ENCODE measurements at regions not wholly inside any gene's neighbourhood (a gene's known extent, or its start where the extent isn't known, plus 50 kb on each side); places are given as distances from the start of the nearest gene placed in this dataset.
"Not testable (repeated sequence)": the region's sequence is repeated elsewhere in the genome, so short reads cannot be mapped to it uniquely, and the experiment has no call there.

DNA sequence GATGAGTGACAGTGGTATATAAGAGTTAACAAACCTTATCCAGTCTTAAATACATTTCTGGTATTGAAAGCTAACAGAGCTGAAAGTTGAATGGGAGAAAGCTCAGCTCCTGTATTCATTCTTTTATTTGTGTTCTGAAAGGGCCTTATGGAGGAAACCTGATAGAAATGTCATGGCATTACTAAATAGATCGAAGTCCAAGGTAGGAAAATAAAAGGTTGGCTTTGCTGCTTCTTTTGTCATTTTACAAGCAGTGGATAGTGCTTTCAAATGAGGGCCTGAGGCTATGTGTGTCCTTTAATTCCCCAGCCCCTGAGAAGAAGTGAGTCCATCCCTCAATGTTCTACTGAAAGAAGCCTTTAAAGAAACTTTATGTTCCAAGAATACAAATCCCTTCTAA is 974.3 kb upstream of the INTU start:
- no peak overlapping the region for H3K4me3 ChIP-seq (ENCODE audit: low read depth, low read length)

DNA sequence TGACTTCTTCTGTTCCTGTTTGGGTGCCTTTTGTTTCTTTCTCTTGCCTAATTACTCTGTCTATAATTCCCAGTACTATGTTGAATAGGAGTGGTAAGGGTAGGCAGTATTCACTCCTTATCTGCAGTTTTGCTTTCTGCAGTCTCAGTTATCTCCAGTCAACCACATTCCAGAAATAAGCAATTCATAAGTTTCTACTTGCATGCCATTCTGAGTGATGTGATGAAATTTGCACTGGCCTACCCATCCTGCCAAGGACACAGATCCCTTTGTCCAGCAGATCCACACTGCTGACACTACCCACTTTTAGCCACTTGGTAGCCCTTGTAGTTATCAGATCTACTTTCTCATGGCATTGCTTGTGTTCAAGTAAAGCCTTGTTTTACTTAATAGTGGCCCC is 971.6 kb upstream of the INTU start:
- TF ChIP-seq, protein P1, sequence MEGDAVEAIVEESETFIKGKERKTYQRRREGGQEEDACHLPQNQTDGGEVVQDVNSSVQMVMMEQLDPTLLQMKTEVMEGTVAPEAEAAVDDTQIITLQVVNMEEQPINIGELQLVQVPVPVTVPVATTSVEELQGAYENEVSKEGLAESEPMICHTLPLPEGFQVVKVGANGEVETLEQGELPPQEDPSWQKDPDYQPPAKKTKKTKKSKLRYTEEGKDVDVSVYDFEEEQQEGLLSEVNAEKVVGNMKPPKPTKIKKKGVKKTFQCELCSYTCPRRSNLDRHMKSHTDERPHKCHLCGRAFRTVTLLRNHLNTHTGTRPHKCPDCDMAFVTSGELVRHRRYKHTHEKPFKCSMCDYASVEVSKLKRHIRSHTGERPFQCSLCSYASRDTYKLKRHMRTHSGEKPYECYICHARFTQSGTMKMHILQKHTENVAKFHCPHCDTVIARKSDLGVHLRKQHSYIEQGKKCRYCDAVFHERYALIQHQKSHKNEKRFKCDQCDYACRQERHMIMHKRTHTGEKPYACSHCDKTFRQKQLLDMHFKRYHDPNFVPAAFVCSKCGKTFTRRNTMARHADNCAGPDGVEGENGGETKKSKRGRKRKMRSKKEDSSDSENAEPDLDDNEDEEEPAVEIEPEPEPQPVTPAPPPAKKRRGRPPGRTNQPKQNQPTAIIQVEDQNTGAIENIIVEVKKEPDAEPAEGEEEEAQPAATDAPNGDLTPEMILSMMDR (IDR thresholded peaks at IDR 0.05; ENCODE audit: borderline replicate concordance, insufficient read depth, low read depth, low read length): no peak
- no peak overlapping the region for H3K4me3 ChIP-seq (ENCODE audit: low read depth, low read length)

More for the DNA sequence above, 974.3 kb upstream of the INTU start:
- TF ChIP-seq, protein P1 (IDR thresholded peaks at IDR 0.05; ENCODE audit: borderline replicate concordance, insufficient read depth, low read depth, low read length): no peak

DNA sequence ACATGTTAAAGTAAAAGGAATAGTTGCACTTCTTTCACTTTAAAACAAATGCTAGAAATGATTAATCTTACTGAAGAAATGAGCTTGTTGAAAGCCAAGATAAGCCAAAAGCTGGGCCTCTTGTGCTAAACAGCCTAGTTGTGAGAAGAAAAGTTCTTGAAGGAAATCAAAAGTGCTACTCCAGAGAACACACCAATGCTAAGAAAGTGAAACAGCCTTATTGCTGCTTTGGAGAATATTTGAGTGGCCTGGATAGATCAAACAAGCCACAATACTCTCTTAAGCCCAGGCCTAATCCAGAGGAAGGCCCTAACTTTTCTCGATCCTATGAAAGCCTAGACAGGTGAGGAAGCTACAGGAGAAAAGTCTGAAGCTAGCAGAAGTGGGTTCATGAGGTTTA is 967.9 kb upstream of the INTU start:
- TF ChIP-seq, protein P1 (IDR thresholded peaks at IDR 0.05; ENCODE audit: borderline replicate concordance, insufficient read depth, low read depth, low read length): no peak
- no peak overlapping the region for H3K4me3 ChIP-seq (ENCODE audit: low read depth, low read length)

DNA sequence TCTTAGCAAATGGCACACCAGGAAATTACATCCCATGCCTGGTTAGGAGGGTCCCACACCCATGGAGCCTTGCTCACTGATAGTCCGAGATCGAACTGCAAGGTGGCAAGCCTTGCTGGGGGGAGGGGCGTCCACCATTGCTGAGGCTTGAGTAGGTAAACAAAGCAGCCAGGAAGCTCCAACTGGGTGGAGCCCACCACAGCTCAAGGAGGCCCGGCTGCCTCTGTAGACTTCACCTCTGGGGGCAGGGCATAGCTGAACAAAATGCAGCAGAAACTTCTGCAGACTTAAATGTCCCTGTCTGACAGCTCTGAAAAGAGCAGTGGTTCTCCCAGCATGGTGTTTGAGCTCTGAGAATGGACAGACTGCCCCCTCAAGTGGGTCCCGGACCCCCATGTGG is 962.7 kb upstream of the INTU start:
- not testable (repeated sequence) for H3K4me3 ChIP-seq (ENCODE audit: low read depth, low read length)

DNA sequence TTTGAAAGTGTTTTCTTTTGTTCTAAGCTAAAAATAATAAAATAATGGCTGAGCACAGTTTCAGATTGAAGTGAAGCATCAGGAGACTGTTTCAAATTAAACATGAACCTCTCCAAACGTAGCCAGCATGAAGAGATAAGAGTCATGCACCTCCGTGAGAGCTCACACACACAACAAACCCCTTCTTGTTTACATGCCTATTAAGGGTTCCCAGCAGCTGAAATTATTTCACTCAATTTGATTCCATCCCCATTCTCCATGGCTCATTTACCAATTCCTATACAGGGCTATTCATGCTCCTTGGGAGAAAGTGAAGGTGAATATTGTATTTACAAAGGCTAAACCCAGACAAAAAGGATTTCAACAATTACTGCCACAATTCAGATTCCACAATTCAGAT is 954.1 kb upstream of the INTU start:
- no peak overlapping the region for H3K4me3 ChIP-seq (ENCODE audit: low read depth, low read length)
- TF ChIP-seq, protein P1 (IDR thresholded peaks at IDR 0.05; ENCODE audit: borderline replicate concordance, insufficient read depth, low read depth, low read length): no peak

DNA sequence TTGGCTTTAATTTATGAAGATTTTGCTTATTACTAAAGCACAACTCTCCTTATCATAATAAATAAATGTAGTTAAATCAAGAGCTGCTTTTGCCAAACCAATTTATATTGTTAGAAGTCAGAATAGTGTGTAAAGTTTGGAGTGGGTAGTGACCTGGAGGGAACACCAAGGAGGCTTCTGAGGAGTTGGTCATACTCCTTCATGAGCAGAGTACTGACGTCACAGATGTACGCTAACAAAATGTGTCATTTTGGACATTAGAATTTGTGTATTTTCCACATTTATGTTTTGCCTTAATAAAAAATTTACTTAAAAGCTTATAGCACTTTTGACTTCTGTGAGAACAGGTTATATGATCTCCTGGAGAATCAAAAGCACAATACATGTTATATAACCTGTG is 953.5 kb upstream of the INTU start:
- TF ChIP-seq, protein P1 (IDR thresholded peaks at IDR 0.05; ENCODE audit: borderline replicate concordance, insufficient read depth, low read depth, low read length): no peak
- H3K4me3 ChIP-seq (ENCODE audit: low read depth, low read length): no peak overlapping the region

DNA sequence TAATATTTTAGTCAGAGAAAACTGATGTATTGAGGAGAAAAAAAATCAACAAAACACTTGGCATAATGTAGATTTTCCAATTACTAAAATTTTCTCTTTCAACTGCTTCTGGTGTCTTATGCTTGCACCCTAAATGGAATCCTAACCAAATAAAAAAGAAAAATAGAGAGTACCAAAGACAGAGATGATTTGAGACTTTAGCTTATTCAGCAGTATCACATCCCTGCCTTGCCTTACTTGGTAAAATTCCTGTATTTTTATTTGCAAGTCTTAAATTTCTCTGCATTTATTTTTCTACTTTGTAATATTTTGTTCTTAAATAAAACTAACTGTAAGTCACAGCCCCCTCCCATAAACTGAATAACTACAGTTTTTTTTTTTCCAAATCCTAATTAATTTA is 950.5 kb upstream of the INTU start:
- H3K4me3 ChIP-seq (ENCODE audit: low read depth, low read length): no peak overlapping the region
- TF ChIP-seq, protein P1 (IDR thresholded peaks at IDR 0.05; ENCODE audit: borderline replicate concordance, insufficient read depth, low read depth, low read length): no peak

DNA sequence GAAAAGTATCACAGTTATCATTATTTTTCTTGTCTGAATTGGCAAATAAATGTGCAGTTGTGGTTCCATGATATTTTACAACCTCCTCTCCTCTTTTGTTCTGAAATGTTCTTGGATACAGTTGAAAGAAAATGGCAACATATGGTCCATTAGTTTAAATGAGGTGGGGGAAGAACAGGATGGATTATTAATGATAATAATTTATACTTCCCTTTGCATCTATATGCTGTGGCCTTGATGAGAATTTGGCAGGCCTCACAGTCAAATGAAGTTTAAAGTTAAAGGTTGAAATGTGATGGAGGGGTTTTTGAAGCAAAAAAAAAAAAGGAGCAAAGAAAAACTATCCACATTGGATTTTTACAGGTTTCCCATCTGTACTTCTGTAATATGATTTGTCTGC is 946.3 kb upstream of the INTU start:
- H3K4me3 ChIP-seq (ENCODE audit: low read depth, low read length): no peak overlapping the region
- TF ChIP-seq, protein P1 (IDR thresholded peaks at IDR 0.05; ENCODE audit: borderline replicate concordance, insufficient read depth, low read depth, low read length): no peak

All from GM12875 (cell line).